HG03558 (cell line): ENCODE measurements at regions not wholly inside any gene's neighbourhood (a gene's known extent, or its start where the extent isn't known, plus 50 kb on each side); places are given as distances from the start of the nearest gene placed in this dataset.

Source experiments
- ATAC-seq: cut with Tn5 transposase; IDR thresholded peaks from one replicate; pipeline ENCODE4 v1.9.1; 2021; ENCODE audit warnings: moderate number of reproducible peaks; ENCODE audit not compliant: unreplicated experiment; ENCODE audit errors: extremely low read depth

DNA sequence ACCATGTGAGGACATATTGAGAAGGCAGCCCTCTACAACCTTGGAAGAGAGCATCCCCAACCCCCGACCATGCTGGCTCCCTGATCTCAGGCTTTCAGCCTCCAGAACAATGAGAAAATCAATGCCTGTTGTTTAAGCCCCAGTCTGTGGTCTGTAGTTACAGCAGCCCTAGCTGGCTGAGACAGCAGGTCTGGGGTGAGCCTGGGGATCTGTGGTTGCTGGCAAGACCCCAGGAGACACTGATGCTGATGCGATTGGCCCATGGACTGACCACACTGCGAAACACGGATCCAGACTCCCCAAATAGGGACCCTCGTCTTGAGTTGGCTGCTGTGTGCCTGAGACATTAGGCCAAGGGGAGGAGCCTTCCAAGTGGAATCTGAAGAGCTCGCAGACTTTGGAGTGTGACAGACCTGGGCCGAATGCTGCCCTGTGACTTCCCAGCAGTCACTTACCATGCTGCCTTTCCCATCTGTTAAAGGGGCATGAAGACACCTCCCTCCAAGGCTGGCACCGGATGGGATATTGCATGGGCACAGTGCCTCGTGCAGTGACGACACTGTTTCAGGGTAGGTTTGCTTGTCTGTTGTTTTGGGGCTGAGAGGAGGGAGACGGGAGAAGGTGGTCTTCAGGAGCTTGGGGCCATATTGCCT, 147.8 kb upstream of the RPL38 start:
- ATAC-seq = no peak

DNA sequence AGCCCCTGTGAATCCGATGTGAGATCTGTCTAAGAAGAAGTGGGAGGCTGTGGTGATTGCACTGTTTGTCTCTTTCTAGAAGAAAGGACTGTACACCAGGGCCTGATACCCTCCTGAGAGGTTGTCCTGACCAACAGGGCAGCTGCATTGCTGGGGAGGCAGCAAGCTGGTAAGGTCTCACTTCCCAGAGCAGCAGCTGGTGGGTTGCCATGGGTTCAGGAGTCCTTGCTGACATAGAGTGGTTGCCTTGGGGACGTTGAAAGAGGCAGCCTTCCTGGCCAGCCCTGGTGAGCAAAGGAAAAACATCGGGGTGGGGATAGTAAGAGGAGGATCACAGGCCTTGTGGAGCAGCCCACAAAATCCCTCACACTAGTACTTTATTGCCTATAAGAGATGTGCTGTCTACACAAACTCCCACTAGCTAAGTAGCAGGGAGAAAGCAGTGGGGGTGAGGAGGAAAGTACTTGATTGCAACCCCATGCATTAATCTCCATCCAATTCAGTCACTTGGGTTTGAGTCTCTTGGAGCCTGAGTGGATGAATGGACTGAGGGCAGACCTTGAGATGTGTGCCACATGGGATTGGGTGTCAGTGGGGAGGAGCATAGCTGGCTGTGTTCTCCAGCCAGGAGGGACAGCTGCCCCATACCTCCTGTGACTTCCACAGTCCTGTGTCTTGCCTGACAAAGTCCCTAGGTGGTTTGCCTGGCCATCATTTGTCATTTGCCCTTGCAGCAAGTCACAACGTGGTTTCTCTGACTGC, 143.8 kb upstream of the RPL38 start:
- no peak for ATAC-seq

DNA sequence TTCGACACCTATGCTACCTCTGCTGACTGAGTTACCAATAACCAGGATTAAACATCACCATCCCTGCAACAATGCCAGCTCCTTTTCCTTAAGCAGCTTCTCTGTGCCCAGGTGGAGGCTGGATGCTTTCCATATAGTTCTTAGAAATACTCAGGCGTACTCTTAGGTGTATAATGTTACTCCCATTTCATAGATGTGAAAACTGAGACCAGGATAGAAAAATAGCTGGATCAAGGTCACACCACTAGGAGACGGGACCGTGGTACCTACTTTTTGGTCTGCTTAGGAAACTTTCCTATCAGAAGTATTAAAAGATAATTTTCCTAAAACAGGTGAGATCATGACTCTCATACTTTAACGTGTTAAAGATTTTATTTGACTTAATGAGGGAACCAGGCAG, 141.7 kb upstream of the RPL38 start:
- ATAC-seq = no peak

DNA sequence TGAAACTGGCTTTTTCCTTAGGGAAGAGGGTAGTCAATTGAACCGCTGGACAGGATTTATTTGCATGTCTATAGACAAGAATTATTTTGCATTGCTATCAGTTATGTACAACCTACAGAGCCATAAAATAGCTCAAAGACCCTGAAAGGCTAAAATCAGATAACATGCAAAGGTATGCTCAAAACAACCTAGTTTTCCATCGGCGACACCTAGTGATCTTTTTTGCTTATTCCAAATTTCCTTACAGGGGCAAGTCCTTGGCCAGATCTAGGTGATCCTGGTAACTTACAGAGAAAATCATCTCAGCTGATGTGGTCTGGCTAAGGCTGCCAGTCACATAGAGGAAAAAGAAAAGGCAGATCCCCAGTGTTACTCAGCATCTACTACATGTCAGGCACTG, 141.2 kb upstream of the RPL38 start:
- ATAC-seq = no peak

DNA sequence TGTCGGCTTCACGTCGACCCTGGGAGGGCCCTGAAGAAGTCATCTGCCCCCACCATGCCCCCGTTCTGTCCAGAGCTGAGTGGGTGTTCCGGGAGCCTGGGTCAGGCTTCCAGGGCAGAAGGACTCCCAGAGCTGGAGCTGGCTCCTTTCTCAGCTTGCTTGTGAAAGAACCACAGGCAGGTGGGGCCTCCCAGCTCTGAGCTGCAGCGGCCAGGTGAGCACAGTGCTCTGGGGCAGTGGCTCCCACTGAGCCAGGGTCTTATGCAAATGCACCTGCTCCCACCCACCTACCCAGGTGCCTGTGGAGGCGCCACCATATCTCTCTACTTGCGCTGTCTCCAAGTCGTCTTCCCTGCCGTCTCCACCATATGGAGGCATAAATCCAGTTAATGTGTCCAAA, 140.0 kb upstream of the RPL38 start:
- no peak for ATAC-seq

DNA sequence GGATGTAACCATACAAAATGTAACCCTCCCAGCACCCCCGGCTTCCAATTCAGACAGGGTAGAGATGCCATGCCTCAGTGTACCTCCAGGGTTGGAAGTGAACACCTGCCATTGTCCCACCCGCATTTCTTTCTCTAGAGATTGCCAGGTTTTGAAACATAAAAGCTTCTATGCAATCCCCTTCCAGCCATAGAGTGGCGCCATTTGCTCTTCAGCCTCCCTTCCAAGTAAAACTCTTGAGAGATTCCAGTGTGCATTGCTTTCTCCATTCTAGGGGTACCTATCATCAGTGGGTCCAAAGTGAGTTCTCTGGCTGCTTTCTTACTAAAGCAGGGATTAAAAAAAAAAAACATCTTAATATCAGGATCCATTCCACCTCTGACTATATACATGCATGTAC, 133.1 kb upstream of the RPL38 start:
- no peak for ATAC-seq

GRCh38 chr17:74070998-74071679, 132.3 kb upstream of the RPL38 start:
- ATAC-seq = no peak

- ATAC-seq = no peak
Measured at GRCh38 chr17:74072340-74072739, 131.1 kb upstream of the RPL38 start.

- no peak for ATAC-seq
Measured at GRCh38 chr17:74076446-74076845, 127.0 kb upstream of the RPL38 start.

- no peak for ATAC-seq
Measured at GRCh38 chr17:74077231-74077630, 126.2 kb upstream of the RPL38 start.

- no peak for ATAC-seq
Measured at GRCh38 chr17:74078363-74078941, 125.0 kb upstream of the RPL38 start.

DNA sequence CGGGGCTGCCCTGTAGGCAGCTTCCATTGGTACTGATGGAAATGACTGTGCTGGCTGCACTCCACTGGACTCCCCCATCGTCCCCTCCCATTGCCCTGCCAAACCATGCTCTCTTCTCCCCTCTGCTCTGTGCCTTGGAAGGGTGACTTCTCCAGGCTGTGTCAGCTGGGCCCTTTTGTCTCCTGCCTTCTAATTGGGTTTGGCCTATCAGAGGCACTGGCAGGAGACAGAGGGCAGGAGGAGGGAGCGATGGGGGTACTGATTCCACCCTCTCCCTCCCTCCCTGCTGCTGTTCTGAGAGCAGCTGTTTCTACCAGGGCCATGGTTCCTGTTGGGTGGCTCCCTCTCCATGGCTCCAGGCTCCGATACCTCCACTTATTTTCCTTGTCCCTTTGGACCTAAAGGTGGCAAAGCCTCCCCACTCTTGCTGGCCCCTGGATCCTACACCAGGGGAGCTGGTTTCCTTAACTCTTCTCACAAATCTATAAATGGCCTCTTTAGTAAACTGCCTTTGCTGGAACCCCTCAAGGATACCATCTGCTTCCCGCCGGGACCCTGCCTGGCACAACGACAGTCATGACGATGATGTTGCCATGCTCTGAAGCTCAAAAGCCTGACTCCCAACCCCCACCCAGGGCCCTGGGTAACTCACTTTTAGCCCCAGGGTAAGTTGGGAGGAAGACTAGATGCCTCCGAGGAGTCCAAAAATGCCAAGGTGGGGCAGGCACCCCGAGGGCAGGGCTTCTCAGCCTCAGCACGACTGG, 123.8 kb upstream of the RPL38 start:
- no peak for ATAC-seq

DNA sequence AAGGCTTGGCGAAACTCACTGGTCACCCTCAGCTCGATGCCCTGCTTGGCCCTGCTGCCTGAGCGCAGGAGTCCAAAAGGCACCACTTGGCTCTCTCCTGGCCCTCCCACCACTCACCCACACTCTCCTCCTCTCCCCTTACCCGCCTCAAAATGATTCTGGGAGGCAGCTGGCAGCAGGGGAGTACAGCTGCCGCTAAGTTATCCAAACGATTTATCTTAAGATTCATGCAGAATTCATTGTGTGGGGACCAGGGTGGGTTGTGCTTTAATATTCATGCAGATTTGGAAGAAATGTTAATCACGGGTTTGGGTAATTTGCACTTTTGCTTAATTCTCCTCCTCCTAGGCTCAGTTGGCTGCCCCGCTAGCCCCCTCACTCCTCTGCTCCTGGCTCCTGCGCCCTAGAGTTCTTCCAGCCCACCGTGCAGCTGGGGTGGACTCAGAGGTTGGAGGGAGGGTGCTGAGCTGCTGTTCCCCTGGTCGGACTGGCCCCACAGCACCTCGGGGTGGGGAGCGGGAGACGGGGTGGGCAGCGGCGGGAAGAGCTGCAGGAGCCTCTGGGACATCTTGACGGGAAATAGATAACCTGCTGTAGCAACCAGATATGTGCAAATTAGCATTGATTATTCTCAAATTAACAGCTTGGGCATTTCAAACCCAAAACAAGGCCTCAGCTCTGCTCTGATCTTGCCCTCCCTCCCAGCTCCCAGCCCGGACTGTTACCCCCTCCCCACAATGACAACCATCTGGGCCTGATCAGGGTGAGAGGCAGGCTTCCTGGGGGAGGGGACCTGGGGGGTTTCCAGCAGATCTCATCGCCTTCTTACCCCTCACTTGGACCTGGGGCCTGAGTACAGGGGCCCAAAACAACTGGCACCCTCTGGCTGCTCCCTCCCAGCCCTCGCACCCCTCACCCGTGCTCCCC, 122.6 kb upstream of the RPL38 start:
- ATAC-seq = no peak

DNA sequence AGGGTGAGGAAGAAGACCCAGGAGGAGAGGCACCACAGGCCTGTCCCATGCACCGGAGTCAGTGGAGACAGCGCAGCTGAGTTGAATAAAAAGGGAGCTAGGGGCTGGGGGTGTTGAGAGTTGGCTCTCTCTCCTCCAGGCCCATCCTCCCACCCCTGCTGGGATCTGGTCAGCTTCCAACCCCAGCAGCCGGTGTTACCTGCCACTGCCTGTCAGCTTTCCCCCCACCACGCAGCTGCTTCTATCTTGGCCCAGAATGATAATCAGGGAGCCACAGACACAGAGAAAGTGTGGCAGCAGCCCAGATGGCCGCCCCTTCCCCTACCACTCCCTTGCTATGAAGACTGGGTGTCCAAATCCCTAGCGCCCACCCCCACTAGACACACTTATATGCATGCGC, 120.6 kb upstream of the RPL38 start:
- ATAC-seq = no peak

- ATAC-seq = no peak
Measured at GRCh38 chr17:74083321-74083720, 120.2 kb upstream of the RPL38 start.

GRCh38 chr17:74085434-74085833, 118.0 kb upstream of the RPL38 start:
- ATAC-seq = no peak

DNA sequence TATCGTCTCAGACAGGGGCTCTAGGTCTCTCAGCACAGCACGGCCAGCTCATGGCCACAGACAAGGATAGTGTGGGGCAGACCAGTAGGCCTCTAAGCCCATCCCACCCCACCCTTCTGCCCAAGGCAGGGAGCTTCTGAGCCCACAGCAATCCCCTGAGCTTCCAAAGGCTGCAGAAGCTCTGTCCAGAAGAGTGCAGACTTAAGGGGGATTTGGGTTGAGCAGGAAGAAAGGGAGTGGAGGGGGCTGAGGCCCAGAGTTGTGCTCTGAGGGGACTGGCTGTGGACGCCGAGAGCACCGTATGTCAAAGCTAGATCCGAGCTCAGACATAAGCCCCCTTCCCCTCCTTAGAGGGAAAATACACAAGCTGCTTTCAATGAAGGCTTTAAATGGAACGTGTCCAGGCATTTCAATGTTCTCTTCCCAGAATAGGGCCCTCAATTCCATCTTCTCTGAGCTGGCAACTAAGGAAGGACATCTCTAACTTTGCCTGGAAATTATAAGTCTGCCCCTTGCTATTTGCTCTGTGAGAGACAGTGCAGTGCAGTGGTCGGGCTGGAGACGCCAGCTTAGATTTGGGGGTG, 116.4 kb upstream of the RPL38 start:
- no peak for ATAC-seq

- ATAC-seq = no peak
Measured at GRCh38 chr17:74088285-74088933, 115.1 kb upstream of the RPL38 start.

GRCh38 chr17:74088934-74089329, 114.5 kb upstream of the RPL38 start:
- ATAC-seq = no peak
